CD4-positive, alpha-beta T cell (primary cell): ENCODE measurements at regions not wholly inside any gene's neighbourhood (a gene's known extent, or its start where the extent isn't known, plus 50 kb on each side); places are given as distances from the start of the nearest gene placed in this dataset.

Experiments used
- ATAC-seq: fragments of 200-7000 bp; cut with Tn5 transposase; one replicate; pipeline ENCODE4 v1.10.0; 2022; ENCODE audit warnings: mild to moderate bottlenecking; ENCODE audit not compliant: poor library complexity
- CTCF ChIA-PET: fragments of 350-600 bp; sonication (Branson Sonifier 250); formaldehyde crosslinking; loops from one replicate; lab custom pipeline; 2021; ENCODE audit warnings: antibody characterized with exemption, inconsistent platforms; lab: Charles Lee
- POLR2A ChIA-PET: fragments of 350-600 bp; sonication (Branson Sonifier 250); formaldehyde crosslinking; loops from one replicate; lab custom pipeline; 2021; ENCODE audit warnings: antibody characterized with exemption, inconsistent platforms; lab: Charles Lee
- DNase-seq, 14 experiments: peaks; one replicate each; pipeline ENCODE4 v3.0.0-alpha.2; 2013 to 2020; ENCODE audit warnings: mixed read lengths in 2 of 14
- H3K27ac ChIP-seq, 2 donors: one replicate each; pipeline versions ENCODE4 v1.5.1 to v1.7.0; 2013; ENCODE audit warnings: low read length in 2 of 2, low read depth in 1 of 2, mild to moderate bottlenecking in 1 of 2
- H3K27me3 ChIP-seq, 2 experiments: 1 replicate in 1 of 2; 2 replicates in 1 of 2; pipeline versions ENCODE4 v1.6.1 to v1.7.0; 2013; ENCODE audit warnings: low read length in 2 of 2, control low read depth in 1 of 2, mild to moderate bottlenecking in 1 of 2, moderate library complexity in 1 of 2; ENCODE audit not compliant: insufficient read depth in 2 of 2, control insufficient read depth in 1 of 2
- H3K36me3 ChIP-seq: one replicate; pipeline ENCODE4 v1.6.1; 2013; ENCODE audit warnings: low read length, control low read depth; ENCODE audit not compliant: insufficient read depth
- H3K4me1 ChIP-seq: one replicate; pipeline ENCODE4 v1.6.1; 2013; ENCODE audit warnings: low read length, control low read depth; ENCODE audit not compliant: insufficient read depth
- H3K4me3 ChIP-seq: one replicate; pipeline ENCODE4 v1.5.1; 2013; ENCODE audit warnings: mild to moderate bottlenecking, low read length, moderate library complexity
- H3K9me3 ChIP-seq, 2 experiments: 1 replicate in 1 of 2; 2 replicates in 1 of 2; pipeline versions ENCODE4 v1.6.1 to v1.7.0; 2013; ENCODE audit warnings: low read length in 2 of 2, mild to moderate bottlenecking in 2 of 2, control low read depth in 1 of 2, moderate library complexity in 1 of 2; ENCODE audit not compliant: control insufficient read depth in 1 of 2, insufficient read depth in 1 of 2
- H3K27ac Mint-ChIP-seq: one replicate; pipeline ENCODE4 v1.8.0; 2020; ENCODE audit warnings: mixed read lengths
- H3K27me3 Mint-ChIP-seq: one replicate; pipeline ENCODE4 v1.8.0; 2021; ENCODE audit warnings: mixed read lengths
- H3K36me3 Mint-ChIP-seq: one replicate; pipeline ENCODE4 v1.8.0; 2021; ENCODE audit warnings: low read depth, mixed read lengths
- H3K4me1 Mint-ChIP-seq: one replicate; pipeline ENCODE4 v1.8.0; 2021; ENCODE audit warnings: low read depth, mixed read lengths
- H3K4me3 Mint-ChIP-seq: one replicate; pipeline ENCODE4 v1.8.0; 2020; ENCODE audit warnings: mild to moderate bottlenecking, mixed read lengths
- H3K9me3 Mint-ChIP-seq: one replicate; pipeline ENCODE4 v1.8.0; 2020; ENCODE audit warnings: mixed read lengths
- CTCF ChIP-seq: fragments of 200-600 bp; IDR thresholded peaks from one replicate; pipeline ENCODE4 v1.8.0; 2022; ENCODE audit warnings: antibody characterized with exemption, mild to moderate bottlenecking
- intact Hi-C, 2 experiments: fragments of 100-400 bp; cut with DNase I in 1 of 2; cut with micrococcal nuclease in 1 of 2; formaldehyde crosslinking; loops; one replicate each; pipeline versions ENCODE4 v1.15.1 to v1.9.0; 2023 to 2025; cut with DNase I, micrococcal nuclease

- Histone ChIP-seq H3K27me3 (peaks cover 0 to 2% of the 10 kb centered on the region in 2 experiments), H3K4me1 (no peaks in the 10 kb centered on the region), H3K9me3 (no peaks in the 10 kb centered on the region), H3K27ac (no peak overlapping the region), H3K4me3 (no peak overlapping the region), H3K36me3 (no peaks in the 10 kb centered on the region)
- H3K36me3 Mint-ChIP-seq: no peaks in the 10 kb centered on the region
- ChIA-PET CTCF (no interaction called here), POLR2A (no interaction called here)
- H3K27ac Mint-ChIP-seq: no peak overlapping the region
- no peak overlapping the region for H3K4me3 Mint-ChIP-seq
- ATAC-seq: no peak
- intact Hi-C loops: no loop called here
- no peak for TF ChIP-seq CTCF
- no peak for DNase-seq
- H3K4me1 Mint-ChIP-seq: no peaks in the 10 kb centered on the region
- peaks cover 17% of the 10 kb centered on the region for H3K27me3 Mint-ChIP-seq
- H3K9me3 Mint-ChIP-seq: no peaks in the 10 kb centered on the region
Measured at GRCh38 chr3:40780925-40781406, 256.2 kb downstream of the ZNF621 start.

- H3K27me3 ChIP-seq: peaks cover 0 to 2% of the 10 kb centered on the region in 2 experiments
- no peaks in the 10 kb centered on the region for H3K4me1 Mint-ChIP-seq
- no peak for TF ChIP-seq CTCF
- CTCF ChIA-PET: no interaction called here
- intact Hi-C loops: no loop called here
- H3K27me3 Mint-ChIP-seq: peaks cover 12% of the 10 kb centered on the region
- peaks cover 3 to 4% of the 10 kb centered on the region in 2 experiments for H3K9me3 ChIP-seq
- DNase-seq (no peak), ATAC-seq (no peak)
- H3K9me3 Mint-ChIP-seq: no peaks in the 10 kb centered on the region
- H3K4me1 ChIP-seq: no peaks in the 10 kb centered on the region
- H3K36me3 ChIP-seq: no peaks in the 10 kb centered on the region
- H3K4me3 Mint-ChIP-seq: no peak overlapping the region
- no peak overlapping the region for H3K27ac Mint-ChIP-seq
- H3K36me3 Mint-ChIP-seq: no peaks in the 10 kb centered on the region
- H3K4me3 ChIP-seq: no peak overlapping the region
- POLR2A ChIA-PET: no interaction called here
- no peak overlapping the region for H3K27ac ChIP-seq
Measured at GRCh38 chr3:40782111-40782721, 257.5 kb downstream of the ZNF621 start.

GRCh38 chr3:40790746-40791145, 266.0 kb downstream of the ZNF621 start:
- Mint-ChIP-seq H3K4me3 (no peak overlapping the region), H3K4me1 (no peaks in the 10 kb centered on the region), H3K27ac (no peak overlapping the region), H3K36me3 (no peaks in the 10 kb centered on the region), H3K27me3 (peaks cover 17% of the 10 kb centered on the region), H3K9me3 (peaks cover 3% of the 10 kb centered on the region)
- no peak overlapping the region for H3K27ac ChIP-seq
- CTCF ChIA-PET: no interaction called here
- H3K27me3 ChIP-seq: peaks cover 0 to 6% of the 10 kb centered on the region in 2 experiments
- H3K9me3 ChIP-seq: peaks cover 4 to 8% of the 10 kb centered on the region in 2 experiments
- TF ChIP-seq CTCF: no peak
- ATAC-seq (no peak), DNase-seq (no peak)
- no peaks in the 10 kb centered on the region for H3K4me1 ChIP-seq
- POLR2A ChIA-PET: no interaction called here
- H3K36me3 ChIP-seq: no peaks in the 10 kb centered on the region
- H3K4me3 ChIP-seq: no peak overlapping the region
- intact Hi-C loops: no loop called here
